Erythroblast (primary cell): ENCODE measurements at regions not wholly inside any gene's neighbourhood (a gene's known extent, or its start where the extent isn't known, plus 50 kb on each side); places are given as distances from the start of the nearest gene placed in this dataset.

Source experiments
- GATA1 ChIP-seq: IDR thresholded peaks from 2 replicates; pipeline ENCODE4 v1.6.1; 2011; ENCODE audit warnings: low read depth, mild to moderate bottlenecking, control low read depth, low read length, moderate library complexity
- POLR2A ChIP-seq: IDR thresholded peaks from 2 replicates; pipeline ENCODE4 v1.6.1; 2011; ENCODE audit warnings: mild to moderate bottlenecking, low read length

DNA sequence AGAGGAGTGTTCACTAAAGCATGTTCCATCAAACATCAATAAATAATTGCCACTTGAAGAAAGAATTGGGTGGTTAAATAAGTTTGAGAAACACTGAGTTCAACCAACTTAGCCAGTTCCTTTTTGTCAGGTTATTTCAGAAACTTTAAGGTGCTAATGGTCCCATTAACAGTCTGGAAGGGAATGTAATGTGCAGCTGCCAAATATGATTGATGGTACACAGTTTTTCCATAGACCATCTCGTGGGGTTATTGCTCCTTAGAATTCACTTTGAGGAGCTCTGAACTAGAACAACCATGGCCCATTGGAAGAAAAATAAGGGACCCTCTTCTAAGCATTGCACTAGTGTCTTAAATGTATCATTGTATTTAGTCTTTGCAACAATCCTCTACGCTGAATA, 185.8 kb upstream of the NR2F2 start:
- TF ChIP-seq POLR2A (no peak), GATA1 (no peak)
